Vagina (tissue), 2 donors: ENCODE measurements at regions not wholly inside any gene's neighbourhood (a gene's known extent, or its start where the extent isn't known, plus 50 kb on each side); places are given as distances from the start of the nearest gene placed in this dataset.

Experiments
- DNase-seq, 2 donors: peaks; one replicate each; pipeline ENCODE4 v3.0.0-alpha.2; 2017; ENCODE audit errors: extremely low spot score in 2 of 2
- H3K27ac ChIP-seq: fragments of 200-600 bp; sonication (generic); one replicate; pipeline ENCODE4 v1.5.1; 2019
- H3K27me3 ChIP-seq: fragments of 200-600 bp; sonication (generic); one replicate; pipeline ENCODE4 v1.5.1; 2019
- H3K36me3 ChIP-seq, 2 donors: fragments of 200-600 bp; sonication (generic); one replicate each; pipeline ENCODE4 v1.5.1; 2017 to 2019
- H3K4me1 ChIP-seq: fragments of 200-600 bp; sonication (generic); one replicate; pipeline ENCODE4 v1.5.1; 2019
- H3K4me3 ChIP-seq, 2 donors: fragments of 200-600 bp; sonication (generic); 1 replicate in 1 of 2; 2 replicates in 1 of 2; pipeline ENCODE4 v1.5.1; 2016 to 2019
- H3K9me3 ChIP-seq: fragments of 200-600 bp; sonication (generic); one replicate; pipeline ENCODE4 v1.5.1; 2019
- POLR2A ChIP-seq, 2 donors: fragments of 450-650 bp; IDR thresholded peaks; one replicate each; pipeline ENCODE4 v1.6.1; 2017; ENCODE audit warnings: antibody characterized with exemption in 2 of 2, mild to moderate bottlenecking in 2 of 2, moderate library complexity in 2 of 2
- POLR2AphosphoS5 ChIP-seq, 2 donors: sonication (generic); formaldehyde crosslinking; IDR thresholded peaks; one replicate each; pipeline ENCODE4 v1.9.0; 2017; ENCODE audit warnings: antibody characterized with exemption in 2 of 2, mild to moderate bottlenecking in 2 of 2, low read depth in 1 of 2; ENCODE audit not compliant: insufficient read depth in 1 of 2
- intact Hi-C: fragments of 100-400 bp; cut with DNase I; formaldehyde crosslinking; loops from one replicate; pipeline ENCODE4 v1.15.1; 2023
- TF ChIP-seq, protein P1 (sequence below), 3 experiments: fragments of 450-650 bp in 2 of 3; fragments of 200-600 bp in 1 of 3; sonication (generic) in 1 of 3; IDR thresholded peaks; one replicate each; pipeline ENCODE4 v1.5.1; 2017 to 2019; ENCODE audit warnings: antibody characterized with exemption in 3 of 3, mild to moderate bottlenecking in 2 of 3, moderate library complexity in 2 of 3

DNA sequence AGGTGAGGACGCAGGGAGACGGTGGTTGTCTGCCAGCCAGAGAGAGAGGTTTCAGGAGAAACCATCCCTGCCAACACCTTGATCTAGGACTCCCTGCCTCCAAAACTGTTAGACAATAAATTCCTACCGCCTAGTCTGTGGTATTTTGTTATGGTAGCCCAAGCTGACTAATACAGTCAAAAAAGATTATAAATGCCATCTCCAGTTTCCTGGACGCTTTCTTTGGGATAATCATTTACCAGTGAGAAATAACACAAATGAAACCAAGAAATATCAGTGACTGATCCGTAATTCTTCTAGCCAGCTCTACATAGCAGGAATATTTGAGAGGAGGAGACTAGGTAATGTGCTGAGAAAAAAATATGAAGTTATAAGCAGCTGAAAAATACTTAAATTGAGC is 707.8 kb upstream of the LMCD1 start:
- intact Hi-C loops, result no loop called here
- no peaks in the 10 kb centered on the region for H3K4me1 ChIP-seq
- no peak overlapping the region for H3K27ac ChIP-seq
- H3K36me3 ChIP-seq, result no peaks in the 10 kb centered on the region
- no peak overlapping the region for H3K4me3 ChIP-seq
- H3K27me3 ChIP-seq, result no peaks in the 10 kb centered on the region
- TF ChIP-seq POLR2A (IDR thresholded peaks at IDR 0.05), result no peak
- TF ChIP-seq POLR2AphosphoS5 (IDR thresholded peaks at IDR 0.05; ENCODE audit: insufficient read depth in 1 of 2, low read depth in 1 of 2), result no peak
- TF ChIP-seq, protein P1, sequence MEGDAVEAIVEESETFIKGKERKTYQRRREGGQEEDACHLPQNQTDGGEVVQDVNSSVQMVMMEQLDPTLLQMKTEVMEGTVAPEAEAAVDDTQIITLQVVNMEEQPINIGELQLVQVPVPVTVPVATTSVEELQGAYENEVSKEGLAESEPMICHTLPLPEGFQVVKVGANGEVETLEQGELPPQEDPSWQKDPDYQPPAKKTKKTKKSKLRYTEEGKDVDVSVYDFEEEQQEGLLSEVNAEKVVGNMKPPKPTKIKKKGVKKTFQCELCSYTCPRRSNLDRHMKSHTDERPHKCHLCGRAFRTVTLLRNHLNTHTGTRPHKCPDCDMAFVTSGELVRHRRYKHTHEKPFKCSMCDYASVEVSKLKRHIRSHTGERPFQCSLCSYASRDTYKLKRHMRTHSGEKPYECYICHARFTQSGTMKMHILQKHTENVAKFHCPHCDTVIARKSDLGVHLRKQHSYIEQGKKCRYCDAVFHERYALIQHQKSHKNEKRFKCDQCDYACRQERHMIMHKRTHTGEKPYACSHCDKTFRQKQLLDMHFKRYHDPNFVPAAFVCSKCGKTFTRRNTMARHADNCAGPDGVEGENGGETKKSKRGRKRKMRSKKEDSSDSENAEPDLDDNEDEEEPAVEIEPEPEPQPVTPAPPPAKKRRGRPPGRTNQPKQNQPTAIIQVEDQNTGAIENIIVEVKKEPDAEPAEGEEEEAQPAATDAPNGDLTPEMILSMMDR (IDR thresholded peaks at IDR 0.05), result no peak
- DNase-seq, result no peak
- no peaks in the 10 kb centered on the region for H3K9me3 ChIP-seq

DNA sequence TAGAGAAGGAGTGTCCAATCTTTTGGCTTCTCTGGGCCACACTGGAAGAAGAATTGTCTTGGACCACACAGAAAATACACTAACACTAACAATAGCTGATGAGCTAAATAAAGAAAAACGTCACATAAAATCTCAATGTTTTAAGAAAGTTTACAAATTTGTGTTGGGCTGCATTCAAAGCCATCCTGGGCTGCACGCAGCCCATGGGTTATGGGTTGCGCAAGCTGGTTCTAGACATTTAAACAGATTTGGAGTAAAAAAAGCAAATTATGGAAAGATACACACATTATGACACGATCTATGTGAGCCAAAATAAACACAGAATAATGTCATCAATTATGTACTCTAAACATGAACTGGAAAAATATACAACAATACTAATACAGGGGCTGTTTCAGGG is 703.3 kb upstream of the LMCD1 start:
- H3K9me3 ChIP-seq, result no peaks in the 10 kb centered on the region
- H3K4me1 ChIP-seq, result no peaks in the 10 kb centered on the region
- no peaks in the 10 kb centered on the region for H3K27me3 ChIP-seq
- H3K27ac ChIP-seq, result no peak overlapping the region
- no peak for DNase-seq
- intact Hi-C loops, result no loop called here
- no peak overlapping the region for H3K4me3 ChIP-seq
- TF ChIP-seq, protein P1 (IDR thresholded peaks at IDR 0.05), result no peak
- no peaks in the 10 kb centered on the region for H3K36me3 ChIP-seq

DNA sequence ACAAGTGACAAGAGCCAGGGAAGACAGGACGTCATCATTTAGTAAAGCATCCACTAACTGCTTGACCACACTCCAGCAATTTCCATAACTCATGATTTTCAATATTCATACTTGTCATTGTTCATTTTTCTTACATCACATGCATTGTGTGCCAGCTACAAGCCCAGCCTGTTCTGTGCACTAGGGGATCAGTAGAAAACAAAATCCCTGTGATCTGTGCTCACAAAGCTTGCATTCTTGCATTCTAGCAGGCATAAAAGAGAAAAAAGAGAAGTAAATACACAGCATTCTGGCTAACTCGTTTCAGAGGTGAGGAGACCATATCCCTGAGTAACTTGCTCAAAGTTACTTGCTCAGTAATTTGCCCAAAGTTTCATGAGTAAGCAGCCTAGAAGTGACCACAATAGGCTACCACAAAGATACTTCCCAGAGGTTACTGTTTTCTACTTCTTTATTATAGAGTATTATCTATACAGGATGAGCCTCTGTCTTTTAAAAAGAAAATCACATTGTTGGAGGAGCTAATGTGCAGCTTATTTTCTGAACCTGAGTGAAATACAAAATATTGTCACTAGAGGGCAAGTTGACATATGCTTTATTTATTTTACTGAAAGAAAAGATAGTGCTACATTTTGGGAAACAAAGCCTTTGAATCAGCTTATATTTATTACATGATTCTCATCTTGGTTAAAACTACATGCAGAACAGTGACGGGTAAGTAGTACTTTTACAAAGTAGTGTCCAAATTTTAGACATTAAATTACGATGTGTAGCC is 701.4 kb upstream of the LMCD1 start:
- H3K9me3 ChIP-seq, result no peaks in the 10 kb centered on the region
- intact Hi-C loops, result no loop called here
- H3K27me3 ChIP-seq, result no peaks in the 10 kb centered on the region
- no peaks in the 10 kb centered on the region for H3K4me1 ChIP-seq
- H3K4me3 ChIP-seq, result no peak overlapping the region
- no peaks in the 10 kb centered on the region for H3K36me3 ChIP-seq
- no peak overlapping the region for H3K27ac ChIP-seq
- TF ChIP-seq, protein P1 (IDR thresholded peaks at IDR 0.05), result no peak
- TF ChIP-seq POLR2A (IDR thresholded peaks at IDR 0.05) (no peak), POLR2AphosphoS5 (IDR thresholded peaks at IDR 0.05; ENCODE audit: insufficient read depth in 1 of 2, low read depth in 1 of 2) (no peak)
- no peak for DNase-seq

DNA sequence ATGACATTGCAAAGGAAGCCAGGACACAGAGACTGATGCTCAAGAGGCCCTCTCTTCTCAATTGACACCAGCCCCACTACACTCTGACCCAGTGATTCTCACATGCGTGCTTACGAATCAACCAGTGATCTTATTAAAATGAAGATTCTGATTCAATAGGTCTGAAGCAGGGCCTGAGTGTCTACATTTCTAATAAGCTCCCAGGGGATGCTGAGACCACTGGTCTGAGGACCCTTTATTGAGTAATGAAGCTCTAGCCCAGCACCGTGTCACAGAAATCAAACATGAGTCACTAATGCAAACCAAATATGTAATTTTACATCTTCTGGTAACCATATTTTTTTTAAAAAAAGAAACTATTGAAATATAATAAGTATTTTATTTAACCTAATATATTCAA is 689.1 kb upstream of the LMCD1 start:
- no peak for TF ChIP-seq POLR2A (IDR thresholded peaks at IDR 0.05)
- no peak for TF ChIP-seq POLR2AphosphoS5 (IDR thresholded peaks at IDR 0.05; ENCODE audit: insufficient read depth in 1 of 2, low read depth in 1 of 2)
- TF ChIP-seq, protein P1 (IDR thresholded peaks at IDR 0.05), result no peak
- Histone ChIP-seq H3K27ac (no peak overlapping the region), H3K4me1 (no peaks in the 10 kb centered on the region), H3K36me3 (no peaks in the 10 kb centered on the region), H3K27me3 (no peaks in the 10 kb centered on the region), H3K4me3 (no peak overlapping the region), H3K9me3 (no peaks in the 10 kb centered on the region)
- intact Hi-C loops, result no loop called here
- no peak for DNase-seq

DNA sequence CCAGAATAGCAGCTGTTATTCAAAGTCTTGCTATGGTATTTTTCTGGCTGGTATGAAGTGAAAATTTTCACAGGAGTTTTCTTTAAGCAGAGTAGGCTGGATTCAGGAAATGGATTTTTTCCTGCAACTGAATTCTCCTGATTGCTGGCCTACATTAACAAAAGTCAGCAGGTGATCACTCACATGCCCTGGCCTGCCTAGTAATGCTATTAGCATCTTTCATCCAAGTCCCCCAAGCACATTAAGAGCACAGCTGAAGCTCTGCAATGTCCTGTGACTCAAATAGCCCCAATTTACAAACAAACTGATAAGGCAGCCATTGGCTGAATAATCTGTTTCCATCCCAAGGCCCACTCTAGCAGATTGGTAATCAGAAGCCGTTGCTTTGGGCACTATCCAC is 688.3 kb upstream of the LMCD1 start:
- intact Hi-C loops, result no loop called here
- H3K36me3 ChIP-seq, result no peaks in the 10 kb centered on the region
- no peaks in the 10 kb centered on the region for H3K27me3 ChIP-seq
- no peak overlapping the region for H3K4me3 ChIP-seq
- H3K9me3 ChIP-seq, result no peaks in the 10 kb centered on the region
- DNase-seq, result no peak
- H3K4me1 ChIP-seq, result no peaks in the 10 kb centered on the region
- TF ChIP-seq, protein P1 (IDR thresholded peaks at IDR 0.05), result no peak
- TF ChIP-seq POLR2AphosphoS5 (IDR thresholded peaks at IDR 0.05; ENCODE audit: insufficient read depth in 1 of 2, low read depth in 1 of 2), result no peak
- TF ChIP-seq POLR2A (IDR thresholded peaks at IDR 0.05), result no peak
- H3K27ac ChIP-seq, result no peak overlapping the region
